NT2/D1 (cell line): ENCODE measurements at regions not wholly inside any gene's neighbourhood (a gene's known extent, or its start where the extent isn't known, plus 50 kb on each side); places are given as distances from the start of the nearest gene placed in this dataset.

Experiments
- DNase-seq: peaks from one replicate; pipeline ENCODE4 v3.0.0-alpha.2; 2011; ENCODE audit warnings: low read depth, low spot score
- H3K27me3 ChIP-seq: 2 replicates; pipeline ENCODE4 v1.6.0; 2011; ENCODE audit warnings: mild to moderate bottlenecking; ENCODE audit not compliant: insufficient read length, insufficient read depth
- H3K36me3 ChIP-seq: 2 replicates; pipeline ENCODE4 v1.6.1; 2011; ENCODE audit warnings: mild to moderate bottlenecking, low read length, mixed read lengths; ENCODE audit not compliant: insufficient read depth, insufficient read length
- H3K4me1 ChIP-seq: 2 replicates; pipeline ENCODE4 v1.5.1; 2011; ENCODE audit not compliant: insufficient read depth, insufficient read length
- H3K4me3 ChIP-seq: 2 replicates; pipeline ENCODE4 v1.5.1; 2011; ENCODE audit warnings: low read depth; ENCODE audit not compliant: insufficient read length
- H3K9ac ChIP-seq: 2 replicates; pipeline ENCODE4 v1.6.0; 2011; ENCODE audit warnings: low read depth; ENCODE audit not compliant: insufficient read length
- H3K9me3 ChIP-seq: 2 replicates; pipeline ENCODE4 v1.5.1; 2011; ENCODE audit warnings: mild to moderate bottlenecking, low read length; ENCODE audit not compliant: insufficient read depth
- SUZ12 ChIP-seq: IDR thresholded peaks from 2 replicates; pipeline ENCODE4 v1.6.1; 2011; ENCODE audit not compliant: insufficient read length, insufficient read depth; ENCODE audit errors: extremely low read depth
- YY1 ChIP-seq: IDR thresholded peaks from 2 replicates; pipeline ENCODE4 v1.6.1; 2011; ENCODE audit not compliant: insufficient read length, insufficient read depth
- ZNF274 ChIP-seq: IDR thresholded peaks from 2 replicates; pipeline ENCODE4 v1.6.1; 2011; ENCODE audit warnings: mild to moderate bottlenecking, low read depth, low read length

DNA sequence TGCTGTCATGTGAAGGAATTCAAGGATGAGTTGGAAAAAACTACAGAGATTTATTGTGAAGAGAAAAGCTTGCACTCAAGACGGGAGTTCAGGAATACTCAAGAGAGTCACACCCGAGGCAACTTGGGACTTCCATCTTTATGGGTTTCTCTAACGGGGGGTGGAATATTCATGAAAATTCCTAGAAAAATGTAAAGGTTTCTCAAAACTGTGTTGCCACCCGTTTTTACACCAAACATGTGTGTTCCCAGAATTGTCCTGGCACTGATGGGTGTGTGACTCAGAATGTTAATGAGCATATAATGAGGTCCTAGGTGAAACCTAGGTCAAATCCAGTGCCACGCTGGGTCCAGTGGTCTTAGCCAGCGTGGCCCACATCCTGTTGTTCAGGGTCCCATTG lies 381.5 kb downstream of the CDH26 start:
- TF ChIP-seq ZNF274 (no peak), SUZ12 (no peak), YY1 (no peak)
- Histone ChIP-seq H3K9me3 (peaks cover 15% of the 10 kb centered on the region; the same call in 1 of the 2 replicates), H3K4me3 (no peak overlapping the region), H3K36me3 (no peaks in the 10 kb centered on the region), H3K9ac (no peak overlapping the region), H3K4me1 (no peaks in the 10 kb centered on the region), H3K27me3 (peaks cover 47% of the 10 kb centered on the region)
- no peak for DNase-seq

DNA sequence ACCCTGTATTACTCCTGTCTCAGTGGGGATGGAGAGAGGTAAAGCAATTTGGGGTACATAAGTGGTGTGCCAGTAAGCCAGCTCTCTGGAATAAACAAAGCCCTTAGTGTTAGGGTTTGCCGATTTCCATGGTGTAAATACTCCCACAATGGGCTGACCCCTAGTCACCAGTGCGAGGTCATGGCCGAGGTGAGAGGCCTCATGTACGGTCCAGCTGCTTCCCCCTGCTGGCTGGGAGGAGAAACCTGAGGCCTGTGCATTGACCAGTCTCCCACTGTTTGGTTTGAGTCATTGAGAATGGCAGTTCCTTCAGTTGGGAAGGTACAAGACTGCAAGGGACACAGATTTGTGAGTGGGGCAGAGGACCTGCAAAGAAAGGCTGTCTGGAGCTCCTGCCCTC lies 382.0 kb downstream of the CDH26 start:
- TF ChIP-seq YY1 = no peak
- TF ChIP-seq ZNF274 = no peak
- no peak for TF ChIP-seq SUZ12
- Histone ChIP-seq H3K4me1 (no peaks in the 10 kb centered on the region), H3K9me3 (peaks cover 15% of the 10 kb centered on the region; the same call in 1 of the 2 replicates), H3K36me3 (no peaks in the 10 kb centered on the region), H3K9ac (no peak overlapping the region), H3K4me3 (no peak overlapping the region), H3K27me3 (peaks cover 42% of the 10 kb centered on the region)
- no peak for DNase-seq

- Histone ChIP-seq H3K4me1 (no peaks in the 10 kb centered on the region), H3K36me3 (no peaks in the 10 kb centered on the region), H3K9ac (no peak overlapping the region), H3K27me3 (peaks cover 42% of the 10 kb centered on the region), H3K9me3 (peaks cover 15% of the 10 kb centered on the region; the same call in 1 of the 2 replicates), H3K4me3 (no peak overlapping the region)
- no peak for TF ChIP-seq ZNF274
- no peak for TF ChIP-seq SUZ12
- TF ChIP-seq YY1 = no peak
- DNase-seq = no peak
Measured at GRCh38 chr20:60341062-60341461, 382.8 kb downstream of the CDH26 start.

DNA sequence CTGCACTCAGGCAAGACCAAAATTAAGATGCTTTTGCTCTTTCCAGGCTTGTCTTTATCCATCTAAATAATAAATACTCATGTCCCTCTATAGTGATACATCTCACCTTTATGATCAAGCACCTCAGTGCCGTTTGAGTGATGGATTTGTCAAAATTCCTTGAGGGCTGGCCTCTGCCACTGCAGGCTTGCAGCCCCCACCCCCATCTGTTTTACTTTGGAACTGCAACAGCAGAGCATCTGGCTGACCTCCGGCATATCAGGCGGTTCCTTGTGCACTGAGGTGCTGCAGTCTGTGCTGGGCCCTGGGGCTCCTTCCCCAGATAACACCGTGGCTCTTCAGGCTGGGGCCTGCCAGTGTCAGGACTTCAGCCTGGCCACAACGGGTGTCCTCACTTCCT lies 386.9 kb downstream of the CDH26 start:
- peaks cover 53% of the 10 kb centered on the region for H3K27me3 ChIP-seq
- no peaks in the 10 kb centered on the region for H3K36me3 ChIP-seq
- no peak overlapping the region for H3K9ac ChIP-seq
- DNase-seq = no peak
- H3K4me1 ChIP-seq = no peaks in the 10 kb centered on the region
- no peak for TF ChIP-seq SUZ12
- no peak for TF ChIP-seq YY1
- no peak for TF ChIP-seq ZNF274
- no peak overlapping the region for H3K4me3 ChIP-seq
- peaks cover 11% of the 10 kb centered on the region; the same call in 1 of the 2 replicates for H3K9me3 ChIP-seq

DNA sequence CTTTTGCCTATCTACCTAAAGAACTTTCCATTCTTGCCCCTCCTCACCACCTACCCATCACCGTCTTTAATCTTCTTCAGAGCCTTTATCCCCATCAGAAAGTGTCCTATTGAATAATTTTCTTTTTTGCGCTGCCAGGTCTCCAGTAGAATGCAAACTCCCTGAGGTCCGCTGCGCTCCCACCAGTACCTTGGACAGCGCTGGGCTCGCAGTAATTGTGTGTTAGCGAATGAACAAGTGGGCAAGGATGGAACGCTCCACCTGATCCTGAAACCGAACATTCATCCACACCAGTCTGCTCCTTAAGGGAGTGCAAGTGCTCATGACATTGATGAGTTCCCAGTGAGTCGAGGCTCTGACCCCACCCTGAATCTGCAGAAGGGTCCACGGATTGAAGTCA lies 391.2 kb downstream of the CDH26 start:
- no peak for TF ChIP-seq ZNF274
- TF ChIP-seq YY1 = no peak
- no peak for TF ChIP-seq SUZ12
- no peak for DNase-seq
- Histone ChIP-seq H3K4me3 (no peak overlapping the region), H3K4me1 (no peaks in the 10 kb centered on the region), H3K9me3 (no peaks in the 10 kb centered on the region; the same call in 1 of the 2 replicates), H3K9ac (no peak overlapping the region), H3K36me3 (no peaks in the 10 kb centered on the region), H3K27me3 (peaks cover 42% of the 10 kb centered on the region)

DNA sequence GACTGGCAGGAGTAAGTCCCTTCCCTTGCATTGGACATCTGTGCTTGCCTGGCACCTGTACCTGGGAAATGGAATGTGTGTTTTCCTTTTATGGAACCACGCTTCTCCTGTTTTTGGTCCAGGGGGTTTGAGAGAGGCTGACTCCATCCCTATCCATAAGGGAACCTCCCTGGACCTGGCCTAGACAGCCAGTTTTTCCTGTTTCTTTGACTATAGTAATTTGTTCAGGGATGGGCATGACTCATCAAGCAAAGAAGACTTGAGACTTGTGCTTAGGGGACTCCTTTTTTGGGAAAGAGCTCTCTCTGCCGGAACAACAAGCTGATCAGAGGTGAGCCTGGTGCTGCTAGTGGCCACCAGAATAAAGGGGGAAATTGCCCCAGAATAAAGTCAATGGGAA lies 393.8 kb downstream of the CDH26 start:
- H3K4me1 ChIP-seq = no peaks in the 10 kb centered on the region
- no peaks in the 10 kb centered on the region for H3K36me3 ChIP-seq
- TF ChIP-seq SUZ12 (no peak), YY1 (no peak), ZNF274 (no peak)
- DNase-seq = no peak
- no peaks in the 10 kb centered on the region for H3K9me3 ChIP-seq
- H3K9ac ChIP-seq = no peak overlapping the region
- no peak overlapping the region for H3K4me3 ChIP-seq
- H3K27me3 ChIP-seq = peaks cover 36% of the 10 kb centered on the region

GRCh38 chr20:60352596-60352995 lies 394.4 kb downstream of the CDH26 start:
- Histone ChIP-seq H3K4me3 (no peak overlapping the region), H3K27me3 (peaks cover 32% of the 10 kb centered on the region), H3K9me3 (no peaks in the 10 kb centered on the region), H3K9ac (no peak overlapping the region), H3K36me3 (no peaks in the 10 kb centered on the region), H3K4me1 (no peaks in the 10 kb centered on the region)
- no peak for DNase-seq
- TF ChIP-seq YY1 (no peak), ZNF274 (no peak), SUZ12 (no peak)

DNA sequence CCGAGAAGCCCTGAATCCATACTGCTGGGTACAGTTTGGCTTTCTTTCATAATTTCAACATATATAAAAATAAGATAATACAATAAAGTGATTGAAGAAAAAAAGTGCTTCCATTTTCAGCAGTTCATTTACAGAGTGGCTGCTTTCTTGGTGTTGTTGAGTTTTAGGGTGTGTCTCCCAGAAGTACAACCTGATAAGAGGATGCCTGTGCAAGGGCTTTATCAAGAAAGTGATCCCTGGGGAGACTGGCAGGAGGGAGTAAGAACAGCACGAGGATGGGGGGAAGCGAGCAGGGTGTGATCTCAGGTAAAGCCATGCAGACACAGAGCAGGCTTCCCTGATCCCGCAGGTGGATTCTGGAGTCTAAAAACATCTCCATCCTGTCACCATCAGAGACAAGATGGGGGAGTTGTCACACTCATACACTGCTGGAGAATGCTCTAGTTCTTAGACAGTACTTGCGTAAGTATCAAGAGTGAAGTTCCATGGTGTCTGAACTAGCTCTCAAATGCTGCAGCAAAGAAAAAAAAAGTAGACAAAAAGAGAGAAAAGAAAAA lies 395.9 kb downstream of the CDH26 start:
- Histone ChIP-seq H3K9me3 (no peaks in the 10 kb centered on the region), H3K27me3 (peaks cover 22% of the 10 kb centered on the region), H3K36me3 (no peaks in the 10 kb centered on the region), H3K4me3 (no peak overlapping the region), H3K4me1 (no peaks in the 10 kb centered on the region), H3K9ac (no peak overlapping the region)
- TF ChIP-seq SUZ12 (no peak), YY1 (no peak), ZNF274 (no peak)
- DNase-seq = no peak
